Glutamatergic neuron (in vitro differentiated cells): ENCODE measurements at regions not wholly inside any gene's neighbourhood (a gene's known extent, or its start where the extent isn't known, plus 50 kb on each side); places are given as distances from the start of the nearest gene placed in this dataset.

ENCODE experiments used
- DNase-seq: peaks from one replicate; pipeline ENCODE4 v3.0.0; 2022
- H3K27ac Mint-ChIP-seq: one replicate; pipeline ENCODE4 v1.8.0; 2020; ENCODE audit warnings: mild to moderate bottlenecking, mixed read lengths, inconsistent platforms; ENCODE audit not compliant: unreplicated experiment
- H3K27me3 Mint-ChIP-seq: one replicate; pipeline ENCODE4 v1.8.0; 2020; ENCODE audit warnings: mild to moderate bottlenecking, moderate library complexity, mixed read lengths, inconsistent platforms; ENCODE audit not compliant: unreplicated experiment
- H3K36me3 Mint-ChIP-seq: one replicate; pipeline ENCODE4 v1.8.0; 2020; ENCODE audit warnings: mild to moderate bottlenecking, mixed read lengths, inconsistent platforms; ENCODE audit not compliant: unreplicated experiment
- H3K4me1 Mint-ChIP-seq: one replicate; pipeline ENCODE4 v1.8.0; 2020; ENCODE audit warnings: mild to moderate bottlenecking, low read depth, mixed read lengths, inconsistent platforms; ENCODE audit not compliant: unreplicated experiment
- H3K4me3 Mint-ChIP-seq: one replicate; pipeline ENCODE4 v1.8.0; 2020; ENCODE audit warnings: mild to moderate bottlenecking, mixed read lengths, inconsistent platforms; ENCODE audit not compliant: unreplicated experiment
- H3K9me3 Mint-ChIP-seq: one replicate; pipeline ENCODE4 v1.8.0; 2020; ENCODE audit warnings: mild to moderate bottlenecking, moderate library complexity, mixed read lengths, inconsistent platforms; ENCODE audit not compliant: unreplicated experiment
- CTCF ChIP-seq: fragments of 200-600 bp; sonication (generic); IDR thresholded peaks from one replicate; pipeline ENCODE4 v1.5.0; 2021; ENCODE audit not compliant: partially characterized antibody, unreplicated experiment

GRCh38 chr9:91156451-91157234 lies 205.1 kb downstream of the AUH start:
- H3K4me1 Mint-ChIP-seq: no peaks in the 10 kb centered on the region
- no peak for TF ChIP-seq CTCF
- H3K27ac Mint-ChIP-seq: no peak overlapping the region
- peaks cover 5% of the 10 kb centered on the region for H3K9me3 Mint-ChIP-seq
- peaks cover 2% of the 10 kb centered on the region for H3K27me3 Mint-ChIP-seq
- no peak overlapping the region for H3K4me3 Mint-ChIP-seq
- peaks cover 12% of the 10 kb centered on the region for H3K36me3 Mint-ChIP-seq
- DNase-seq: no peak

GRCh38 chr9:91157883-91158282 lies 203.8 kb downstream of the AUH start:
- no peak for TF ChIP-seq CTCF
- Mint-ChIP-seq H3K4me1 (no peaks in the 10 kb centered on the region), H3K4me3 (no peak overlapping the region), H3K9me3 (peaks cover 7% of the 10 kb centered on the region), H3K27ac (no peak overlapping the region), H3K36me3 (peaks cover 5% of the 10 kb centered on the region), H3K27me3 (peaks cover 2% of the 10 kb centered on the region)
- DNase-seq: no peak

- Mint-ChIP-seq H3K27ac (no peak overlapping the region), H3K4me3 (no peak overlapping the region), H3K27me3 (peaks cover 2% of the 10 kb centered on the region), H3K4me1 (no peaks in the 10 kb centered on the region), H3K9me3 (peaks cover 7% of the 10 kb centered on the region), H3K36me3 (peaks cover 5% of the 10 kb centered on the region)
- DNase-seq: no peak
- TF ChIP-seq CTCF: no peak
Measured at GRCh38 chr9:91158286-91158685, 203.4 kb downstream of the AUH start.

- no peak for TF ChIP-seq CTCF
- Mint-ChIP-seq H3K4me1 (no peaks in the 10 kb centered on the region), H3K36me3 (peaks cover 3% of the 10 kb centered on the region), H3K9me3 (peaks cover 7% of the 10 kb centered on the region), H3K27ac (no peak overlapping the region), H3K4me3 (no peak overlapping the region), H3K27me3 (peaks cover 2% of the 10 kb centered on the region)
- no peak for DNase-seq
Measured at GRCh38 chr9:91158946-91159345, 202.8 kb downstream of the AUH start.

- no peak for TF ChIP-seq CTCF
- Mint-ChIP-seq H3K27me3 (peaks cover 2% of the 10 kb centered on the region), H3K36me3 (no peaks in the 10 kb centered on the region), H3K4me1 (no peaks in the 10 kb centered on the region), H3K27ac (no peak overlapping the region), H3K9me3 (peaks cover 5% of the 10 kb centered on the region), H3K4me3 (no peak overlapping the region)
- DNase-seq: no peak
Measured at GRCh38 chr9:91159664-91160121, 202.0 kb downstream of the AUH start.
